Left renal cortex interstitium (tissue), 4 donors: ENCODE measurements at regions not wholly inside any gene's neighbourhood (a gene's known extent, or its start where the extent isn't known, plus 50 kb on each side); places are given as distances from the start of the nearest gene placed in this dataset.
"Not testable (repeated sequence)": the region's sequence is repeated elsewhere in the genome, so short reads cannot be mapped to it uniquely, and the experiment has no call there.

ENCODE experiments used
- DNase-seq, 4 donors: peaks; one replicate each; pipeline ENCODE4 v3.0.0-alpha.2; 2013; ENCODE audit warnings: low read depth in 4 of 4, low spot score in 2 of 4, missing footprints in 1 of 4

DNA sequence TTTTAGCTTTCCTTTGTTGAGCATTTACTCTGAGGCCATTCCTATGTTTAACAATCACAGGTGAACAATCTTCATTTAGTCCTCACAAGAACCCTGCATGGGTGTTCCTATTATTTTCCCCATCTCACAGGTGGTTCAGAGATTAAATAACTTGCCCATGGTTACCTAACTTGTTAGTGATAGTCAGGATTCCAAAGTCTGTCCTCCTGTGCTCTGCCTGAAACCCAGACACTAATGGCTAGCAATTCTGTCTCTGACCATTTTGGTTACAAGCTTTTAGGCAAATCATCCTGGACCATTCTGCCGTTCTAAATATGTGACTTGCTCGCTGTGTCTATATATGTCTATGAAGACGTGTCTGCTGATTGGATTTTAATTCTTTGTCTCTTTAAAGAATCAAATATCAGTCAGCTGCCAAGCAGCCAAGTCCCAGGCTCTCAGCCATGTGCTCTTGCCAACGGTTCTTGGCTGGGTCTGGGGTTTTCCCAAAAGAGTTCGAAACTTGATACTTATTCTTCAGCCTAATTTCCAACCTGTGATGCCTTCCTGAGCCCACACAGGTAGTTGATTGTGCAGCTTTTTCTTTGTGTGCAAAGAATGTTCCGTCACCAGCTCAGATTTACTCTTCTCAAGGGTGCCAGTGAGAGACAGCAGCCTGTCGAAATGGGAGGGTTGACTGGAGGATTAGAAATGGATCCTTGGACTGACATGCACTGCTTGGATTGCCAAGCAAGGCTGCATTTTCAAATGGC, 121.7 kb downstream of the NREP start:
- no peak for DNase-seq

DNA sequence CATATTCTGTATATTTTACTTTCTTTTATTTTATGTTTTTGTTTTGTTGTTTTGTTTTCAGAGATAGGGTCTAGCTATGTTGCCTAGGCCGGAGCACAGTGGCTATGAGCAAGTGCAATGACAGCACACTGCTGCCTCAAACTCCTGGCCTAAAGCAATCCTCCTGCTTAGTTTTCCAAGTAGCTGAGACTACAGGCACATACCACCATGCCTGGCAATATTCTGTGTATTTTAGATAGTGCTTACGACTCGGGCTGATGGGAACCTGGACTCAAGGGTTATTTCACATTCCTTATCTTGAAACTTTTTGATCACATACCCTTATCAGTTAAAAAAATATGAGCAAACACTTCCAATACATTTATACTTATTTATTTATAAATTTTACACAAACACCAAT, 119.0 kb upstream of the STARD4 start:
- no peak for DNase-seq

DNA sequence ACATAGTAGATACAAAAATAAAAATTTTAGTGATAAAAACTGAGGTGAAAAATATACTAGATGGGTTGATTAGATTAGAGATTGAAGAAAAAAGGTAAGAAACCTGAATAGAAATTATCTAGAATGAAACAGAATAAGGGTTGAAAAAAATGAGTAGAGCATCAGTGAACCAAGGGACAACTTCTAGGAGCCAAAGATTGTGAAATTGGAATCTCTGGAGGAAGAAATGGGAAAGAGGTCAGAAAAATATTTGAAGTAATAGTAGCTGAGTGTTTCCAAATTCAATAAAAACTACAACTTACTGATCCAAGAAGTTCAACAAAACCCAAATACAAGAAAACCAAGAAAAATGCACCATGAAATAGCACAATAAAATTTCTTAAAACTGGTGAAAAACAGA, 116.6 kb upstream of the STARD4 start:
- no peak for DNase-seq

DNA sequence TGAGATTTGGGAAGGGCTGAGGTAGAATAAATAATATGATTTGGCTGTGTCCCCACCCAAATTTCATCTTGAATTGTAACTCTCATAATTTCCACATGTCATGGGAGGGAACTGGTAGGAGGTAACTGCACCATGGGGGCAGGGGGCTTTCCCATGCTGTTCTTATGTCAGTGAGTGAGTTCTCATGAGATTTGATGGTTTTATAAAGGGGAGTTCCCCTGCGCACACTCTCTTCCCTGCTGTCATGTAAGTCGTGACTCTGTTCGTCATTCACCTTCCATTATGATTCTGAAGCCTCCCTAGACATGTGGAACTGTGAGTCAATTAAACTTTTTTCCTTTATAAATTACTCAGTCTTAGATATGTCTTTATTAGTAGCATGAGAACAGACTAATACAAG, 115.5 kb upstream of the STARD4 start:
- DNase-seq, result no peak

DNA sequence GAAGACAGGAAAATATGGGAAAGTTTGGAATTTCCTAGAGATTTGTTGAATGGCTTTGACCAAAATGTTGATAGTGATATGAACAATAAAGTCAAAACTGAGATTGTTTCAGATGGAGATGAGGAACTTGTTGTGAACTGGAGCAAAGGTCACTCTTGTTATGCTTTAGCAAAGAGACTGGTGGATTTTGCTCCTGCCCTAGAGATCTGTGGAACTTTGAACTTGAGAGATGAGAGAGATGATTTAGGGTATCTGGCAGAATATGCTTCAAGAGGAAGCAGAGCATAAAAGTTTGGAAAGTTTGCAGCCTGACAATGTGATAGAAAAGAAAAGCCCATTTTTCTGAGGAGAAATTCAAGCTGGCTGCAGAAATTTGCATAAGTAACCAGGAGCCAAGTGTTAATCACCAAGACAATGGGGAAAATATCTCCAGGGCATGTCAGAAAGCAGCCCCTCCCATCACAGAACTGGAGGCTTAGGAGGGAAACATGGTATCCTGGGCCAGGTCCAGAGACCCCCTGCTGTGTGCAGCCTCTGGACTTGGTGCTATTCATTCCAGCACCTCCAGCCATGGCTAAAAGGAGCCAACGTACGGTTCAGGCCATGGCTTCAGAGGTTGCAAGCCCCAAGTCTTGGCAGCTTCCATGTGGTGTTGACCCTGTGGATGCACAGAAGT, 114.3 kb upstream of the STARD4 start:
- no peak for DNase-seq

DNA sequence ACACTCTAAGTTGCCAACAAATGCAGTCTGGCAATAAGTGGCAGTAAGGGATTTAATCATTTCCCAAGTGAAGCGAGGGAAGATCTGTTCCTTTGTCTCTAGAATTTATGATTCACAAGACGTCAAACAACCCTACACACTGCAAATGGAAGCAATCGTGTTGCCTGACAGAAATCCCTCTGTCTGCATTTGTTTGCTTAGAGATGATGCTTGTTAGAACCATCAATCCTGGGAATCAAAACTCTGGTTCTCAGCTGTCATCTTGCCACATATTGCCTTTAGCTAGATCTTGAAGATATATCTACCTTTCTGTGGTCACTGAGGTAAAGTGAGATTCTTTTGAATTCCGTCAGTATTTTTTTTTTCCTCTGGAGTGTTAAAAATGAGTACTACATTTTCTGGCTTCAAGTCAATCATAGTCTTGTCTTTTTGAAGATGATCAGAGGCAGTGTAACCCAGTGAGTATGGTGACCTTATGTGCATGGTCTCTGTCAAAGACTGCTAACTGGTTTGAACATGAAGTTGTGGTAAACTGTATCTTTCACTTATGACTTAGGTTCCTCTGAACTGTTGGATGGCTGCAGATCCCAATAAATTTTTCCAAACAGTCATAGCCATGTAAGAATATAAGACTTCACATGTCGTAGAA, 106.4 kb upstream of the STARD4 start:
- DNase-seq, result no peak

DNA sequence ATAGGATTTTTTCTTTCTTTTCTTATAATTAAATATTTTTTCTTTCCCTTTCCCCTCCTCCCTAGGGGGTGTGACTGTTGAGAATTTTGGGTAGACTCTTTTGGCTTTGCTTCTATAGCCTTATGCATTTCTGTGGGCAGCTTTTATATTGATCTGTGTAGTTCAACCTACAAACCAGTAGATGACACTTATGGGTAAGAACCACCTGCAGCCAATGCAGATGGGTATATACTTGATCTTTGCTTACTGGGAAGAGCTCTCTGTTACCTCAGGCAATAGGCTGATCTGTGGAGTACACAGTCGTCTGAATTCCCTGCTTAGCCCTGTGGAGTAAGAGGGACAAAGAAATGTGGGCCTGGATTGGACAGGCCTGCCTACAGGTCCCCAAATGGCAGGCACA, 102.7 kb upstream of the STARD4 start:
- DNase-seq, result no peak

DNA sequence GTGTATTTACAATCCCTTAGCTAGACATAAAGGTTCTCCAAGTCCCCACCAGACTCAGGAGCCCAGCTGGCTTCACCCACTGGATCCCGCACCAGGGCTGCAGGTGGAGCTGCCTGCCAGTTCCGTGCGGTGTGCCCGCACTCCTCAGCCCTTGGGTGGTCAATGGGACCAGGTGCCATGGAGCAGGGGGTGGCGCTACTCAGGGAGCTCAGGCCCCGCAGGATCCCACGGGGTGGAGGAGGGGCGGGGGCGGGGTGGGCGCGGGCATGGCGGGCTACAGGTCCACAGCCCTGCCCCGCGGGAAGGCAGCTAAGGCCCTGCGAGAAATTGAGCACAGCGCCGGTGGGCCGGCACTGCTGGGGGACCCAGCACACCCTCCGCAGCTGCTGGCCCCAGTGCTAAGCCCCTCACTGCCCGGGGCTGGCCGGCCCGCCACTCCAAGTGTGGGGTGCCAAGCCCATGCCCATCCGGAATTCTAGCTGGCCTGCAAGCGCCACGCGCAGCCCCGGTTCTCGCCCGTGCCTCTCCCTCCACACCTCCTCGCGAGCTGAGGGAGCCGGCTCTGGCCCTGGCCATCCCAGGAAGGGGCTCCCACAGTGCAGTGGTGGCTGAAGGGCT, 99.8 kb upstream of the STARD4 start:
- DNase-seq, result not testable (repeated sequence)

DNA sequence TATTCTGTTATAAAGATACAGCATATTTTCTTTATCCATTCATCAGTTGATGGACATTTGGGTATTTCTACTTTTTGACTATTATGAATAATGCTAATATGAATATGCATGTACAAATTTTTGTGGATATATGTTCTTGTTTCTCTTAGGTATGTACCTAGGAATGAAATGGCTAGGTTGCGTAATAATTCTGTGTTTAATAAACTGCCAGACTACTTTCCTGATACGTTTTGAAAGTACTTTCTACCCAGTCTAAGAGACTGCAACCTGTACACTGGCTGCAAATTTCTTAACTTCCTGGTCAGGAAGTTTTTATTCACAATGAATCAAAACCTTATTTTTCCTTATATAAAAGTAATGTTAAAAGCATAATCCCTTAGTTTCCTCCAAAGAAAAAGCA, 93.9 kb upstream of the STARD4 start:
- DNase-seq, result no peak

DNA sequence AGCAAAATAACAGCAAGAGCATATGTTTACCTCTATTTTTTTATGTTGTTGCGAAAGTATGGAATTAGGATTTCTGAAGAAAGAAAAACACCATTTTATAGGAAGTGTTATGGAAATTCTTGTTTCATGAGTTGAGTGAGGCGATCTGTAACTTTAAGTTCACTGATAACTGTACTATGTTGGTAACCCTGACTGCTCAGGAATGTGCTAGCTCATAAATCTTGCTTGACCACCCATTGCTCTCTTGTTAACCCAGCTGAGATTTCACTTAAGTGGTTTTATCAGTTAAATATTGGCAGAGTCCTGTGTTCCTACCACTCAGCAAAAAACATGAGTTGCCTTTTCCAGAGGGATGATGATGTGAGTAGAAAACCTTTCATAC, 91.1 kb upstream of the STARD4 start:
- peak in 3 of 4 donors; percentile 13 to 43 (median 23) for DNase-seq

DNA sequence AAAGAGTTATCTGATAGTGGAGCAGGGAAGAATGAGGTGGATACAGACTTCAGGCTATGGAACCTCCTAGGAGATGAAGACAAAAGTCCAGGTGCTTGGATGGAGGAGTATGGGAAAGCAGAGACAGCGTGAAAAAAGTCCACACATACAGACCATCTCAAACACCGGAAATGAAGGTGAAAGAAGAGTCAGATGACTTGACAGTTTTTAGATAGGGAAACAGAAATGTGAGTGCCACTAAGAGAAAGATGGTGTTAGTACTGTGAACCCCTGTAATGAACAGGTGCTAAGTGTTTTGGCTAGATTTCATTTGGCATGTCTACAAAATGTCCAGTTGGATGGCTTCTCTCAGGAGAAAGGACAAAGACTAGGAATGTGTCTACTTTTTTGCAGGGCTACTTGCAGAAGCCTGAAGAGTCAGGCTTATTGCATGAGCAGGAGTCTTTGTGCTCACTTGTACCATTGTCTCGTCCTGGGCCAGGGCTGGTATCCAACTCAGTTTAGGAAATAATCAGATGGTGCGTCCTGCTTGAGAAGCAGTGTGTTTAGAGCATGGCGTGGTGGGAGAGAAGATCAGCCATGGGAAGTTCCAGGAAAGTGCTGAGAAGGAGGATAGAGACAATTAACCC, 90.6 kb upstream of the STARD4 start:
- DNase-seq, result no peak

DNA sequence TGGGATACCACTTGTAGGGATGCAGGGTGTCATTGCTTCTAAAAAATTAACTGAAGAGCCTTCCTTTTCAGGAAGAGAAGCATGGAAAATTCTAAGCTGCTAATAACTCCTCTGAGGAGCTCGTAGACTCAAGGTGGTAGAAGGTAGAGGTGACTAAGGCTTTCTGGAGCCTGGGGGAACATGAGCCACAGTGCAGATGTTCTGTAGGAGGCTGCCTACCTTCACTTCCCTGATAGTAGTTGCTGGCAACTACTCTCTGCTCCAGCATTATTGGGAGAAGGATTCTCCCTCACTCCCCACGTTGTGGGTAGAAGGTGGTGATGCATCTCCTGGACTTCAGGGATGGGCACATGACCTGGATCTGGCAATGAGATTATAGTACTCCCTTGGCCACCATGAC, 86.7 kb upstream of the STARD4 start:
- no peak for DNase-seq

DNA sequence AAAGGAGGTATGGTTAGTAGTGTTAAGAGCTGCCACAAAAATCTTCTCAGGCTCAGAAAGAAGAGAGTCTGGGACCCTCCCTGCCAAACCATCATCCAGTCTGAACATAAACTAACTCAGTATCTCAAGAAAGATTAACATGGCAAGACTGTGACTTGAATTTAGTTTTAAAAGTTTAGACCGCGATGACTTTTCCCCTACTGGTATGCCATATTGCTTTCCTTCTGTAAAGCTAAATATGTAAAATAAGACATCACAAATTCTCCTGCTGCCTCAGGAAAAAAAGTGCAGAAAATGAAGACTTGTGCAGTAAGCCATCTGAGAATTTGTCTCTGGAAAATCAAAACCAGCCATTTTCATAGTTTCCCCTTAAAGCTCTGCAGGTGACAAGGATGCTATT, 85.2 kb upstream of the STARD4 start:
- no peak for DNase-seq

DNA sequence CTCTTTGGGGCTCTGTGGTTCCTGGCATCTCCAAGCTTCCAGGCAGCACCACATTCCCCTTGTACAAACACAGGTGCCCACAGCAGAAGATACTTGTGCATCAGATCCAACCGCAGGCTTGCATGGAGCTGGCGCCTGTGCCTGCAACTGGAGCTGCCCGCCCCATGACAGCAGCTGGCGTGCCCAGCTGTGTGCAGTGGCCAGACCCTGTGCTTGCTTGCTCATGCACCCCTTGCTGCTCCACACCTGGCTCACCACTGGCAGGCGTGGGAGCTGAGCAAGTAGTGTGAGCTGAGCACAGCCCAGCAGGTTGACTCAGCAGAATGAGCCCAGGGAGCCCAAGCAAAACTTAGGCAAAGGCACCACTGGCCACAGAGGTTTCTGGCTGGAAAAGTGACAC, 84.4 kb upstream of the STARD4 start:
- DNase-seq, result no peak

DNA sequence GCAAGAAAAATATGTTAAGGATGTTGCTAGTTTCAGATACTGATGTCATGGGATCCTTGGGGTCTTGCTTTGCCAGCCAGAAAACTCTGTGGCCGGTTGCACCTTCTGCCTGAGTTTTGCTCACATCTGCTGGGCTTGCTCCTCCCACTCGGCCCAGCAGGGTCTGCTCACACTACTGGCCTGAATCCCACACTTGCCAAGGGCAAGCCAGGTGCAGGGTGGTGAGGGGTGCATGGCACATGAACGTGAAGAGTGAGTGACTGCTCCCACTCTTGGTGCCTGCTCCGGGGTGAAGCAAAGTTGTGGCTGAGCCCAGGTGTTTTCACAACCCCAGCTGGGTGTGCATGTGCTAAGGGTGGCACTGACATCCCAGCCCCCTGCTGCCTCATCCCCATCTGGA, 83.1 kb upstream of the STARD4 start:
- no peak for DNase-seq

DNA sequence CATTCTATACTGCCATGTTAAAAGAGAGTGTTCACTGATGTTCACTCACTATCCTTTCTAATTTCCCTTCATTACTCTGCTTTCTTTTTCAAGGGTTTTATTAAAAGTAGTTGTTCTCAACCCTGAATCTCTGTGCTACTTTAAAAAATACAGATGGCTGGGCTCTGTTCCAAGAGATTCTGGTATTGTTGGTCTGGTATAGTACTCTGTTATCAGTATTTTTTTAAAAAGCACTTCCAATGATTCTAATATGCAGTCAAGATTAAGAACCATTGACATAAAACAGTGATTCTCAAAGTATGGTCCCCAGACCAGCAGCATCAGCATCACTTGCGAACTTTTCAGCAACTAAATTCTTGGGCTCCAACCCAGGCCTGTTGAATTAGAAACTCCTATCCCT, 77.0 kb upstream of the STARD4 start:
- no peak for DNase-seq

DNA sequence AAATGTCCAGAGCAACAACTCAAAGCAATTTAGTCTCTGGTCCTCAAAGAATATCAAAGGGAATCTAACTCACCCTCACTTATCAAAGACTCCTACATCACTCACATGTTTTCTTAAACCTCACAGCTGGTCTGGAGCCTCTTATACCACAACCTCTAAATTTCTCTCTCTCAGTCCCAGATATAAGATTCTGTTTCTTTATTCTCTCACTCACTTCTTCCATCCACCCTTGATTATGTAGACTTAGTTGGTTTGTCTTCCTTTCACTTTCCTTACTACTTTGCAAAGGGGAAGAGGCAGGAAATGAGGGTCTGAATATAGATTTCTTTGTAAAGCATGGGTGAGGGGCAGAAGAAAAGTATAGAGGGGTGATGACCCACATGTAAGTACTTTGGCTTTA, 75.4 kb upstream of the STARD4 start:
- no peak for DNase-seq

DNA sequence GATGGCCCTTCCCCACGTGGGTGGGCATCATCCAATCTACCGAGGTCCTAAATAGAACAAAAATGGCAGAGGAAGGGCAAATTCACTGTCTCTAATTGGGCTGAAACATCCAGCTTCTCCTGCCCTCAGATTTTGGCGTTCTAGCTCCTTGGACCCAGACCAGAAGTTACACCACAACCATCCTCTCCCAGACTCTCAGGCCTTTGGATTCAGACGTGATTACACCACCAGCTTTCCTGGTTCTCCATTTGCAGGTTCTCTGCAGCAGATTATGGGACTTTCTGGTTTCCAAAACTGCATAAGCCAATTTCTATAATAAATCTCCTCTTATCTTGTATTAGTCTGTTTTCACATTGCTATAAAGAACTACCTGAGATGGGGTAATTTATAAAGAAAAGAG, 73.6 kb upstream of the STARD4 start:
- DNase-seq, result no peak

DNA sequence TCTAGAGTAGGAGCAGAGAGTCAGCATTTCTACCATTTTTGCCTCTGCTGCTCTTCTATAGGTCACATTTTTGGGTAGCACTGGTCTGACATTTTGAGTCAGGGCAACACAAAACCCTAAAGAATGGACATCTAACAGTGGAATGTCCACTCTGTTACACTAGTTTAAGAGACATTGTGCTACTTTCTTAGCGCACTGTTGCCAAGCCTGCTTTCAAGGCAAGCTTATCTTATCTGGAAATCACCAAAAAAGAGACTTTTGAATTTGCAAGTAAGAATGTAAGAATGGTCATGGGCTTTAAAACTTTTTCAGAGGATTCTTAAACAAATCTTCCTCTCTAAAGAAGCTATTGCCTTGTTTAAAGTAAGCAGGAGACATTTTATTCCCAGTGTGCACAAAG, 73.0 kb upstream of the STARD4 start:
- no peak for DNase-seq

DNA sequence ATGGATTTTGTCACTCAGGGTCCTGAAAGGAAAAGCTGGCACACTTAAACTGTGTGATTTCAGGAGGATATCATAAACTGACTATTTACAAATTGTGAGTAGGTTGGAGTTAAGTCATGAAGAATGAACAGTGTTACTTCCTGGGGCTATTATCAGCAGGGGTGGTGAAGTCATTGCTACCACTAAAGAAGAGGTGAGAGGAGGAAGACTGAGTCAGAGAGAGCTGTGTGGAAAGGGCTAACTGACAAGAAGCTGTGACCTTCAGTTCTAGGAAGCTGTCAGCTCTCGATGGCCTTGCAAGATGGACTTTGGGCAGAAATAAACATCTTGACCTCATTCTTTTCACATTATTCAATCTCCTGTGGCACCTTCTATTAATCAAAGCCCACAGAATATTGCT, 72.3 kb upstream of the STARD4 start:
- no peak for DNase-seq

DNA sequence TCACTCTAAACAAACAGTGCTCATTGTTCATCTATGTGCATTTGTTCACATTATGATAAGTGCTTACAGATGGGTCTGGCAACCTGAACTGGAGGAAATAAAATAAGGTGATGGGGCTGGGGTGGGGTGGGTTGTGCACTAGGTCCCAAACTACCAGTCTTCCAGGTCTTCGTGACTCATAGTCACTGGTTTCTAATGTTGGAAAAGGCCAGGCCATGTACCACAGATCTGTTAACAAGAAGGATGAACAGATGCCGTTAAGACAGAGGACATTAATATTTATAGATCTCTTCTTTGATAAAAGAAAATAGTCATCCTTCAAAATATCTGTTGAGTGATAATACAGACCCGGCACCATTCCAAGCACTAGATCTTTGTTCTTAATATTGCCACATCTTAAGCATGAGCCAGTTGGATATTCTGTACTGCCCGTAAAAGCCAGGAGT, 71.4 kb upstream of the STARD4 start:
- DNase-seq, result no peak
